ENCODE measurements at regions not wholly inside any gene's neighbourhood (a gene's known extent, or its start where the extent isn't known, plus 50 kb on each side); places are given as distances from the start of the nearest gene placed in this dataset.
A peak's percentile ranks its signal among the peaks of the same experiment; 100 is the strongest.

GRCh38 chr3:193011958-193012357 is 94.3 kb upstream of the MB21D2 start:
- intact Hi-C loops (cut with DNase I; ENCODE audit: low total_unique reads) = no loop called here
- no peak for DNase-seq
- TF ChIP-seq POLR2AphosphoS5 (IDR thresholded peaks at IDR 0.05) = no peak
- peaks cover 0 to 16% (median 3%) of the 10 kb centered on the region in 4 donors for H3K9me3 ChIP-seq
- 91 to 98% (median 96%) methylated on average over 3 of the region's 3 CpGs for WGBS, 5 donors
- H3K4me1 ChIP-seq = no peaks in the 10 kb centered on the region
- no peaks in the 10 kb centered on the region for H3K36me3 ChIP-seq
- H3K27ac ChIP-seq = no peak overlapping the region
- no peak overlapping the region for H3K4me3 ChIP-seq
- H3K27me3 ChIP-seq = no peaks in the 10 kb centered on the region

- intact Hi-C loops (cut with DNase I; ENCODE audit: low total_unique reads) = no loop called here
- WGBS, 5 donors = 78 to 91% (median 83%) methylated on average over 2 of the region's 2 CpGs
- no peak overlapping the region for H3K4me3 ChIP-seq
- DNase-seq = no peak
- no peaks in the 10 kb centered on the region for H3K27me3 ChIP-seq
- H3K9me3 ChIP-seq = peaks cover 0 to 16% (median 3%) of the 10 kb centered on the region in 4 donors
- H3K4me1 ChIP-seq = no peaks in the 10 kb centered on the region
- TF ChIP-seq POLR2AphosphoS5 (IDR thresholded peaks at IDR 0.05) = no peak
- TF ChIP-seq EP300 (IDR thresholded peaks at IDR 0.05) = no peak
- no peak for TF ChIP-seq POLR2A (IDR thresholded peaks at IDR 0.05)
- TF ChIP-seq CTCF (IDR thresholded peaks at IDR 0.05) = no peak
- no peak overlapping the region for H3K27ac ChIP-seq
- no peaks in the 10 kb centered on the region for H3K36me3 ChIP-seq
These were observed 97.2 kb upstream of the MB21D2 start for GRCh38 chr3:193014902-193015301.

- H3K9me3 ChIP-seq = peaks cover 0 to 16% (median 3%) of the 10 kb centered on the region in 4 donors
- no peak overlapping the region for H3K4me3 ChIP-seq
- 24 to 35% (median 29%) methylated on average over 4 to 7 of the region's 7 CpGs for WGBS, 5 donors
- H3K27me3 ChIP-seq = no peaks in the 10 kb centered on the region
- H3K36me3 ChIP-seq = no peaks in the 10 kb centered on the region
- H3K27ac ChIP-seq = no peak overlapping the region
- peak; percentile 46 to 56 for DNase-seq
- intact Hi-C loops (cut with DNase I; ENCODE audit: low total_unique reads) = no loop called here
- no peaks in the 10 kb centered on the region for H3K4me1 ChIP-seq
- TF ChIP-seq POLR2A (IDR thresholded peaks at IDR 0.05) = no peak
- no peak for TF ChIP-seq CTCF (IDR thresholded peaks at IDR 0.05)
- TF ChIP-seq EP300 (IDR thresholded peaks at IDR 0.05) = no peak
- no peak for TF ChIP-seq POLR2AphosphoS5 (IDR thresholded peaks at IDR 0.05)
These were observed 98.8 kb upstream of the MB21D2 start for GRCh38 chr3:193016437-193016901.

- 24 to 47% (median 37%) methylated on average over 7 of the region's 7 CpGs for WGBS, 5 donors
- no peaks in the 10 kb centered on the region for H3K36me3 ChIP-seq
- DNase-seq = no peak
- intact Hi-C loops (cut with DNase I; ENCODE audit: low total_unique reads) = no loop called here
- H3K27me3 ChIP-seq = no peaks in the 10 kb centered on the region
- H3K9me3 ChIP-seq = no peaks in the 10 kb centered on the region
- H3K27ac ChIP-seq = no peak overlapping the region
- no peaks in the 10 kb centered on the region for H3K4me1 ChIP-seq
- no peak overlapping the region for H3K4me3 ChIP-seq
- no peak for TF ChIP-seq CTCF (IDR thresholded peaks at IDR 0.05)
- no peak for TF ChIP-seq POLR2AphosphoS5 (IDR thresholded peaks at IDR 0.05)
These were observed 103.9 kb upstream of the MB21D2 start for GRCh38 chr3:193021506-193022010.

- Histone ChIP-seq H3K4me3 (no peak overlapping the region), H3K27ac (no peak overlapping the region), H3K36me3 (no peaks in the 10 kb centered on the region), H3K9me3 (no peaks in the 10 kb centered on the region), H3K27me3 (no peaks in the 10 kb centered on the region), H3K4me1 (no peaks in the 10 kb centered on the region)
- 74 to 92% (median 77%) methylated on average over 1 of the region's 1 CpG for WGBS, 5 donors
- no peak for TF ChIP-seq EP300 (IDR thresholded peaks at IDR 0.05)
- no peak for TF ChIP-seq CTCF (IDR thresholded peaks at IDR 0.05)
- TF ChIP-seq POLR2A (IDR thresholded peaks at IDR 0.05) = no peak
- no peak for TF ChIP-seq POLR2AphosphoS5 (IDR thresholded peaks at IDR 0.05)
- intact Hi-C loops (cut with DNase I; ENCODE audit: low total_unique reads) = no loop called here
- DNase-seq = no peak
These were observed 105.6 kb upstream of the MB21D2 start for GRCh38 chr3:193023218-193023617.
